HUDEP-2 (cell line): ENCODE measurements at regions not wholly inside any gene's neighbourhood (a gene's known extent, or its start where the extent isn't known, plus 50 kb on each side); places are given as distances from the start of the nearest gene placed in this dataset.
A peak's percentile ranks its signal among the peaks of the same experiment; 100 is the strongest.

Source experiments
- DNase-seq, 76 experiments: peaks; one replicate each; lab custom pipeline; 2025; ENCODE audit not compliant: unreplicated experiment in 76 of 76; lab: John Stamatoyannopoulos, UW

- DNase-seq: no peak
These were observed 69.0 kb upstream of the CD93 start for GRCh38 chr20:23155141-23155590.

- no peak for DNase-seq
These were observed 67.7 kb upstream of the CD93 start for GRCh38 chr20:23153696-23154341.

- no peak for DNase-seq
These were observed 66.8 kb upstream of the CD93 start for GRCh38 chr20:23152902-23153301.

GRCh38 chr20:23152308-23152892, 66.3 kb upstream of the CD93 start:
- no peak for DNase-seq

- DNase-seq: no peak
These were observed 65.8 kb upstream of the CD93 start for GRCh38 chr20:23151885-23152284.

- no peak for DNase-seq
These were observed 65.0 kb upstream of the CD93 start for GRCh38 chr20:23151008-23151703.

GRCh38 chr20:23150304-23151007, 64.3 kb upstream of the CD93 start:
- no peak for DNase-seq

GRCh38 chr20:23149623-23150279, 63.6 kb upstream of the CD93 start:
- DNase-seq: no peak

- DNase-seq: no peak
These were observed 62.8 kb upstream of the CD93 start for GRCh38 chr20:23148731-23149570.

GRCh38 chr20:23147964-23148730, 62.0 kb upstream of the CD93 start:
- peak in 35 of 76 experiments; percentile 7 to 67 (median 34) for DNase-seq

- DNase-seq: no peak
These were observed 61.5 kb upstream of the CD93 start for GRCh38 chr20:23147647-23147963.

- DNase-seq: no peak
These were observed 60.9 kb upstream of the CD93 start for GRCh38 chr20:23146857-23147637.

GRCh38 chr20:23146181-23146580, 60.1 kb upstream of the CD93 start:
- peak in 13 of 76 experiments; percentile 15 to 43 (median 33) for DNase-seq

GRCh38 chr20:23145281-23145700, 59.2 kb upstream of the CD93 start:
- peak in 4 of 76 experiments; percentile 13 to 39 (median 27) for DNase-seq

- no peak for DNase-seq
These were observed 58.7 kb upstream of the CD93 start for GRCh38 chr20:23144856-23145255.

GRCh38 chr20:23143986-23144690, 58.0 kb upstream of the CD93 start:
- no peak for DNase-seq

GRCh38 chr20:23143098-23143497, 57.0 kb upstream of the CD93 start:
- peak in 2 of 76 experiments; percentile 13 to 20 for DNase-seq
